K562 (cell line): ENCODE measurements at regions not wholly inside any gene's neighbourhood (a gene's known extent, or its start where the extent isn't known, plus 50 kb on each side); places are given as distances from the start of the nearest gene placed in this dataset.

Experiments
- ATAC-seq: fragments of 200-7000 bp; cut with Tn5 transposase; 3 replicates; pipeline ENCODE4 v1.9.1; 2020; ENCODE audit warnings: moderate library complexity
- BruUV-seq: library from RNA; stranded (reverse); fragments of 400-500 nt; replicated peaks from 2 replicates; lab custom pipeline; 2021; lab: Mats Ljungman, UMichigan
- CTCF ChIA-PET: fragments of 300-600 bp; formaldehyde crosslinking; extraction: SDS; loops from one replicate; lab custom pipeline; 2021; ENCODE audit warnings: low intra/inter-chr PET ratio; lab: Yijun Ruan, JAX
- POLR2A ChIA-PET: fragments of 300-600, 350-650 bp; sonication (Branson Sonifier 250); formaldehyde crosslinking; extraction: SDS; loops from one replicate; lab custom pipeline; 2021; ENCODE audit warnings: antibody characterized with exemption, inconsistent platforms; lab: Yijun Ruan, JAX
- DNase-seq, 4 experiments: peaks; one replicate each; pipeline versions ENCODE4 v3.0.0 to v3.0.0-alpha.2; 2011 to 2018; ENCODE audit warnings: low spot score in 3 of 4, mixed read lengths in 3 of 4; ENCODE audit errors: extremely low read depth in 1 of 4
- FAIRE-seq: peaks from 2 replicates; lab custom pipeline; 2011; peaks lifted over from hg19 to GRCh38; lab: Jason Lieb, UNC
- H2AFZ ChIP-seq: 2 replicates; pipeline ENCODE4 v1.6.0; 2011; ENCODE audit warnings: low read depth, low read length, control low read depth, inconsistent platforms
- H3K27ac ChIP-seq: fragments of 200-600 bp; 3 replicates; pipeline ENCODE4 v1.8.0; 2011; ENCODE audit warnings: low read depth, mild to moderate bottlenecking, control low read depth, inconsistent platforms, low read length, moderate library complexity, mixed read lengths; ENCODE audit errors: extremely low read depth
- H3K27me3 ChIP-seq, 2 experiments: fragments of 300-600 bp in 1 of 2; 2 replicates in 1 of 2; 3 replicates in 1 of 2; pipeline versions ENCODE4 v1.6.0 to v1.8.0; 2011; ENCODE audit warnings: inconsistent platforms in 2 of 2, low read length in 2 of 2, mild to moderate bottlenecking in 1 of 2, mixed read lengths in 1 of 2, moderate library complexity in 1 of 2; ENCODE audit not compliant: control insufficient read depth in 2 of 2, insufficient read depth in 2 of 2
- H3K36me3 ChIP-seq: fragments of 300-600 bp; 3 replicates; pipeline ENCODE4 v1.8.0; 2011; ENCODE audit warnings: mild to moderate bottlenecking, low read length, inconsistent platforms; ENCODE audit not compliant: control insufficient read depth, insufficient read depth
- H3K4me1 ChIP-seq, 2 experiments: fragments of 200-600 bp in 1 of 2; replicated peaks in 1 of 2; 2 replicates in 1 of 2; 3 replicates in 1 of 2; pipeline versions ENCODE4 v1.5.1 to v1.8.0; 2011; ENCODE audit warnings: inconsistent platforms in 2 of 2, low read length in 2 of 2, mild to moderate bottlenecking in 1 of 2, mixed read lengths in 1 of 2, moderate library complexity in 1 of 2; ENCODE audit not compliant: control insufficient read depth in 2 of 2, insufficient read depth in 2 of 2
- H3K4me2 ChIP-seq: 2 replicates; pipeline ENCODE4 v1.6.1; 2011; ENCODE audit warnings: low read length, control low read depth, inconsistent platforms, mixed read lengths; ENCODE audit not compliant: insufficient read depth
- H3K4me3 ChIP-seq: fragments of 200-600 bp; sonication (generic), shearing (Covaris generic); 2 replicates; pipeline ENCODE4 v1.5.1; 2016; ENCODE audit warnings: control low read depth, inconsistent platforms
- H3K79me2 ChIP-seq: fragments of 200-600 bp; 3 replicates; pipeline ENCODE4 v1.8.0; 2011; ENCODE audit warnings: low read length, inconsistent platforms; ENCODE audit not compliant: control insufficient read depth, insufficient read depth
- H3K9ac ChIP-seq, 2 experiments: 2 replicates each; pipeline versions ENCODE4 v1.6.0 to v1.6.1; 2011; ENCODE audit warnings: low read depth in 2 of 2, low read length in 2 of 2, control low read depth in 1 of 2, inconsistent platforms in 1 of 2, mild to moderate bottlenecking in 1 of 2, mixed read lengths in 1 of 2; ENCODE audit not compliant: insufficient read depth in 1 of 2
- H3K9me1 ChIP-seq: one replicate; pipeline ENCODE4 v1.6.0; 2011; ENCODE audit warnings: inconsistent platforms, mild to moderate bottlenecking, low read length, moderate library complexity; ENCODE audit not compliant: control insufficient read depth, insufficient read depth
- H3K9me3 ChIP-seq: replicated peaks from 2 replicates; pipeline ENCODE4 v1.5.1; 2011; ENCODE audit warnings: low read depth, low read length, inconsistent platforms; ENCODE audit not compliant: control insufficient read depth, insufficient read depth
- H4K20me1 ChIP-seq: replicated peaks from 2 replicates; pipeline ENCODE4 v1.6.1; 2011; ENCODE audit warnings: low read length, inconsistent platforms, mixed read lengths; ENCODE audit not compliant: control insufficient read depth, insufficient read depth
- CREBBP ChIP-seq: IDR thresholded peaks from one replicate; pipeline ENCODE4 v1.6.1; 2012; ENCODE audit warnings: low read depth, mild to moderate bottlenecking, control low read depth, inconsistent platforms, low read length
- ESRRA ChIP-seq: fragments of 450-650 bp; IDR thresholded peaks from 2 replicates; pipeline ENCODE4 v1.6.1; 2014; ENCODE audit warnings: low read depth, mild to moderate bottlenecking, moderate library complexity, borderline replicate concordance
- HMG20A ChIP-seq: fragments of 450-650 bp; formaldehyde crosslinking; conservative IDR thresholded peaks from 2 replicates; pipeline ENCODE4 v1.4.0; 2020; ENCODE audit warnings: mild to moderate bottlenecking, mixed read lengths
- PML ChIP-seq: IDR thresholded peaks from 2 replicates; pipeline ENCODE4 v1.6.1; 2012; ENCODE audit warnings: low read length, inconsistent platforms
- RBM15 ChIP-seq: fragments of 200-400 bp; formaldehyde crosslinking; IDR thresholded peaks from 2 replicates; pipeline ENCODE4 v1.6.1; 2018; ENCODE audit warnings: mild to moderate bottlenecking, low read length, moderate library complexity; ENCODE audit not compliant: insufficient read depth
- TFAP4 ChIP-seq: sonication (generic); formaldehyde crosslinking; IDR thresholded peaks from 2 replicates; pipeline ENCODE4 v1.8.0; 2022; ENCODE audit warnings: missing genetic modification reagents, mild to moderate bottlenecking, moderate library complexity, borderline replicate concordance
- THRAP3 ChIP-seq: fragments of 450-650 bp; IDR thresholded peaks from 2 replicates; pipeline ENCODE4 v1.6.1; 2016; ENCODE audit warnings: mild to moderate bottlenecking, inconsistent platforms, borderline replicate concordance
- U2AF1 ChIP-seq: fragments of 200-400 bp; formaldehyde crosslinking; optimal IDR thresholded peaks from 2 replicates; pipeline ENCODE3; 2017; ENCODE audit warnings: mild to moderate bottlenecking, low read depth, low read length, moderate library complexity
- ZNF277 ChIP-seq: fragments of 250-450 bp; sonication (Bioruptor Pico); IDR thresholded peaks from 2 replicates; pipeline ENCODE4 v1.8.0; 2022; ENCODE audit warnings: inconsistent platforms, mild to moderate bottlenecking, moderate library complexity, borderline replicate concordance
- ZNF280B ChIP-seq: fragments of 250-450 bp; sonication (Bioruptor Pico); IDR thresholded peaks from 2 replicates; pipeline ENCODE4 v1.5.1; 2021; ENCODE audit warnings: mild to moderate bottlenecking
- ZNF311 ChIP-seq: fragments of 250-450 bp; sonication (Bioruptor Pico); IDR thresholded peaks from 2 replicates; pipeline ENCODE4 v1.4.0; 2020; ENCODE audit warnings: mild to moderate bottlenecking, moderate library complexity
- ZNF354B ChIP-seq: fragments of 250-450 bp; sonication (Bioruptor Pico); IDR thresholded peaks from 2 replicates; pipeline ENCODE4 v1.4.0; 2020
- ZNF431 ChIP-seq: sonication (generic); formaldehyde crosslinking; IDR thresholded peaks from 2 replicates; pipeline ENCODE4 v1.8.0; 2022; ENCODE audit warnings: mild to moderate bottlenecking, missing genetic modification reagents
- ZNF766 ChIP-seq: fragments of 200-800 bp; sonication (Bioruptor generic); conservative IDR thresholded peaks from 2 replicates; pipeline ENCODE4 v1.6.1; 2016; ENCODE audit warnings: missing genetic modification characterization, missing compliant biosample characterization
- WGBS: fragments of 100-300 bp; shearing (Covaris generic); methylation state at CpG from one replicate; pipeline ENCODE4 v1.1.6; 2016; ENCODE audit warnings: low coverage, mixed read lengths; ENCODE audit not compliant: insufficient coverage; ENCODE audit errors: missing lambda C conversion rate; 5-methylcytosine and 5-hydroxymethylcytosine counted together
- in situ Hi-C: fragments of 300-500 bp; cut with MboI; formaldehyde crosslinking; loops from 4 replicates; pipeline ENCODE4 v1.15.0; 2018; ENCODE audit warnings: inconsistent platforms, mixed read lengths
- intact Hi-C: fragments of 100-400 bp; cut with micrococcal nuclease; formaldehyde crosslinking; loops from 2 replicates; pipeline ENCODE4 v1.14.2; 2022

- no peaks in the 10 kb centered on the region for H3K36me3 ChIP-seq
- H3K4me1 ChIP-seq: no peaks in the 10 kb centered on the region
- ATAC-seq (no peak), FAIRE-seq (no peak), DNase-seq (no peak)
- H3K4me3 ChIP-seq: no peak overlapping the region
- H3K9me1 ChIP-seq: no peaks in the 10 kb centered on the region
- H2AFZ ChIP-seq: no peak overlapping the region
- H3K9me3 ChIP-seq: no peaks in the 10 kb centered on the region
- peaks cover 2 to 5% of the 10 kb centered on the region in 2 experiments; a peak in 4 of 5 replicates for H3K27me3 ChIP-seq
- H3K9ac ChIP-seq: no peak overlapping the region
- ChIA-PET CTCF (no interaction called here), POLR2A (interaction anchor here (0.7 kb wide), 1 partner anchor 327 kb away, joined by 3 read pairs; no protein-coding TSS in a partner anchor)
- H4K20me1 ChIP-seq: no peaks in the 10 kb centered on the region
- intact Hi-C loops (no loop called here), in situ Hi-C loops (no loop called here)
- H3K27ac ChIP-seq: no peak overlapping the region
- no peak overlapping the region for H3K4me2 ChIP-seq
- TF ChIP-seq ESRRA (no peak), ZNF431 (CRISPR knock-in tag) (no peak), ZNF277 (no peak), U2AF1 (no peak), ZNF766 (CRISPR knock-in tag) (no peak)
- no peaks in the 10 kb centered on the region for H3K79me2 ChIP-seq
- no TSS peak for BruUV-seq
- 6% methylated on average over 1 of the region's 1 CpG for WGBS
Measured at GRCh38 chr16:54347961-54348360, 61.4 kb upstream of the IRX3 start.

- H2AFZ ChIP-seq: no peak overlapping the region
- intact Hi-C loops (no loop called here), in situ Hi-C loops (no loop called here)
- no peaks in the 10 kb centered on the region for H4K20me1 ChIP-seq
- no peaks in the 10 kb centered on the region for H3K36me3 ChIP-seq
- 3% methylated on average over 3 of the region's 3 CpGs for WGBS
- POLR2A ChIA-PET: no interaction called here
- no peak overlapping the region for H3K4me3 ChIP-seq
- no peaks in the 10 kb centered on the region for H3K9me3 ChIP-seq
- H3K79me2 ChIP-seq: no peaks in the 10 kb centered on the region
- H3K9ac ChIP-seq: no peak overlapping the region
- no peak overlapping the region for H3K27ac ChIP-seq
- FAIRE-seq (no peak), ATAC-seq (no peak), DNase-seq (no peak)
- no peaks in the 10 kb centered on the region for H3K4me1 ChIP-seq
- BruUV-seq: no TSS peak
- H3K4me2 ChIP-seq: no peak overlapping the region
- no peaks in the 10 kb centered on the region for H3K9me1 ChIP-seq
- CTCF ChIA-PET: no interaction called here
- H3K27me3 ChIP-seq: peaks cover 2 to 13% of the 10 kb centered on the region in 2 experiments; a peak in 4 of 5 replicates
- TF ChIP-seq PML (no peak), THRAP3 (no peak), ZNF280B (CRISPR knock-in tag) (no peak), RBM15 (no peak), CREBBP (no peak), ZNF354B (CRISPR knock-in tag) (no peak), TFAP4 (CRISPR knock-in tag) (no peak), HMG20A (no peak), ZNF311 (CRISPR knock-in tag) (no peak)
Measured at GRCh38 chr16:54346041-54346440, 59.5 kb upstream of the IRX3 start.
